WI38 (cell line): ENCODE measurements at regions not wholly inside any gene's neighbourhood (a gene's known extent, or its start where the extent isn't known, plus 50 kb on each side); places are given as distances from the start of the nearest gene placed in this dataset.

Source experiments
- H3K4me3 ChIP-seq: 2 replicates; pipeline ENCODE4 v1.5.1; 2011; ENCODE audit warnings: low read depth, mild to moderate bottlenecking, control low read depth, low read length
- CTCF ChIP-seq: IDR thresholded peaks from 2 replicates; pipeline ENCODE4 v1.5.1; 2012; ENCODE audit warnings: low read depth, mild to moderate bottlenecking, control low read depth, low read length

GRCh38 chr20:22101606-22102005 is 396.1 kb downstream of the PAX1 start:
- H3K4me3 ChIP-seq, result no peak overlapping the region
- no peak for TF ChIP-seq CTCF

GRCh38 chr20:22100686-22101085 is 395.2 kb downstream of the PAX1 start:
- TF ChIP-seq CTCF, result no peak
- no peak overlapping the region for H3K4me3 ChIP-seq

- TF ChIP-seq CTCF, result no peak
Measured at GRCh38 chr20:22099348-22099747, 393.9 kb downstream of the PAX1 start.

GRCh38 chr20:22098511-22098910 is 393.0 kb downstream of the PAX1 start:
- H3K4me3 ChIP-seq, result no peak overlapping the region
- TF ChIP-seq CTCF, result no peak

More at GRCh38 chr20:22099348-22099747, 393.9 kb downstream of the PAX1 start:
- no peak overlapping the region for H3K4me3 ChIP-seq

- TF ChIP-seq CTCF, result no peak
- H3K4me3 ChIP-seq, result no peak overlapping the region
Measured at GRCh38 chr20:22093122-22093521, 387.7 kb downstream of the PAX1 start.

- no peak for TF ChIP-seq CTCF
- H3K4me3 ChIP-seq, result no peak overlapping the region
Measured at GRCh38 chr20:22088882-22089281, 383.4 kb downstream of the PAX1 start.

- no peak overlapping the region for H3K4me3 ChIP-seq
- no peak for TF ChIP-seq CTCF
Measured at GRCh38 chr20:22080985-22081384, 375.5 kb downstream of the PAX1 start.
